ENCODE measurements at regions not wholly inside any gene's neighbourhood (a gene's known extent, or its start where the extent isn't known, plus 50 kb on each side); places are given as distances from the start of the nearest gene placed in this dataset.
A peak's percentile ranks its signal among the peaks of the same experiment; 100 is the strongest.

GRCh38 chr4:29277381-29277780, 1442.8 kb upstream of the PCDH7 start:
- TF ChIP-seq CTCF (conservative IDR thresholded peaks at IDR 0.05 in 1 of 2, IDR thresholded peaks at IDR 0.05 in 1 of 2; ENCODE audit: low read depth in 1 of 2, low read length in 2 of 2) (no peak), EZH2 (IDR thresholded peaks at IDR 0.05; ENCODE audit: low read length, missing control alignments) (no peak)
- Histone ChIP-seq H3K79me2 (ENCODE audit: control insufficient read depth, insufficient read depth, low read length) (no peaks in the 10 kb centered on the region), H3K9me3 (ENCODE audit: control insufficient read depth, insufficient read depth, low read depth, low read length) (no peaks in the 10 kb centered on the region), H3K36me3 (ENCODE audit: control insufficient read depth, insufficient read depth, low read length) (no peaks in the 10 kb centered on the region), H3K4me3 (replicated peaks in 1 of 4; ENCODE audit: control extremely low read depth in 1 of 4, insufficient read depth in 1 of 4, low read depth in 3 of 4, low read length in 4 of 4) (no peak overlapping the region), H3K4me1 (ENCODE audit: control insufficient read depth, extremely low read depth, insufficient read depth, low read length) (no peaks in the 10 kb centered on the region), H3K4me2 (ENCODE audit: extremely low read depth, insufficient read depth, low read length) (no peak overlapping the region), H2AFZ (ENCODE audit: low read length) (no peak overlapping the region), H4K20me1 (ENCODE audit: control insufficient read depth, extremely low read depth, insufficient read depth, low read length) (no peaks in the 10 kb centered on the region), H3K27me3 (ENCODE audit: control insufficient read depth, insufficient read depth, low read length) (no peaks in the 10 kb centered on the region), H3K27ac (ENCODE audit: insufficient read depth, low read length) (no peak overlapping the region), H3K9ac (ENCODE audit: insufficient read depth, low read length) (no peak overlapping the region)
- peak; percentile 37 to 40 for DNase-seq (ENCODE audit: low read depth in 2 of 2)

GRCh38 chr4:29278585-29278984, 1441.6 kb upstream of the PCDH7 start:
- no peaks in the 10 kb centered on the region for H3K9me3 ChIP-seq (ENCODE audit: control insufficient read depth, insufficient read depth, low read depth, low read length)
- no peak overlapping the region for H3K27ac ChIP-seq (ENCODE audit: insufficient read depth, low read length)
- no peaks in the 10 kb centered on the region for H3K4me1 ChIP-seq (ENCODE audit: control insufficient read depth, extremely low read depth, insufficient read depth, low read length)
- no peaks in the 10 kb centered on the region for H4K20me1 ChIP-seq (ENCODE audit: control insufficient read depth, extremely low read depth, insufficient read depth, low read length)
- DNase-seq (ENCODE audit: low read depth in 2 of 2), result peak; percentile 50 to 53
- no peaks in the 10 kb centered on the region for H3K27me3 ChIP-seq (ENCODE audit: control insufficient read depth, insufficient read depth, low read length)
- no peak for TF ChIP-seq CTCF (conservative IDR thresholded peaks at IDR 0.05 in 1 of 2, IDR thresholded peaks at IDR 0.05 in 1 of 2; ENCODE audit: low read depth in 1 of 2, low read length in 2 of 2)
- TF ChIP-seq EZH2 (IDR thresholded peaks at IDR 0.05; ENCODE audit: low read length, missing control alignments), result no peak
- no peak overlapping the region for H2AFZ ChIP-seq (ENCODE audit: low read length)
- H3K4me2 ChIP-seq (ENCODE audit: extremely low read depth, insufficient read depth, low read length), result peak overlapping the region; percentile 16
- H3K36me3 ChIP-seq (ENCODE audit: control insufficient read depth, insufficient read depth, low read length), result no peaks in the 10 kb centered on the region
- H3K79me2 ChIP-seq (ENCODE audit: control insufficient read depth, insufficient read depth, low read length), result no peaks in the 10 kb centered on the region
- H3K9ac ChIP-seq (ENCODE audit: insufficient read depth, low read length), result no peak overlapping the region
- no peak overlapping the region for H3K4me3 ChIP-seq (replicated peaks in 1 of 4; ENCODE audit: control extremely low read depth in 1 of 4, insufficient read depth in 1 of 4, low read depth in 3 of 4, low read length in 4 of 4)

- Histone ChIP-seq H3K9me3 (ENCODE audit: control insufficient read depth, insufficient read depth, low read depth, low read length) (no peaks in the 10 kb centered on the region), H4K20me1 (ENCODE audit: control insufficient read depth, extremely low read depth, insufficient read depth, low read length) (no peaks in the 10 kb centered on the region), H3K36me3 (ENCODE audit: control insufficient read depth, insufficient read depth, low read length) (no peaks in the 10 kb centered on the region), H3K4me1 (ENCODE audit: control insufficient read depth, extremely low read depth, insufficient read depth, low read length) (no peaks in the 10 kb centered on the region), H3K4me2 (ENCODE audit: extremely low read depth, insufficient read depth, low read length) (no peak overlapping the region), H2AFZ (ENCODE audit: low read length) (no peak overlapping the region), H3K27ac (ENCODE audit: insufficient read depth, low read length) (no peak overlapping the region), H3K27me3 (ENCODE audit: control insufficient read depth, insufficient read depth, low read length) (no peaks in the 10 kb centered on the region), H3K9ac (ENCODE audit: insufficient read depth, low read length) (no peak overlapping the region), H3K79me2 (ENCODE audit: control insufficient read depth, insufficient read depth, low read length) (no peaks in the 10 kb centered on the region), H3K4me3 (replicated peaks in 1 of 4; ENCODE audit: control extremely low read depth in 1 of 4, insufficient read depth in 1 of 4, low read depth in 3 of 4, low read length in 4 of 4) (no peak overlapping the region)
- DNase-seq (ENCODE audit: low read depth in 2 of 2), result no peak
- no peak for TF ChIP-seq CTCF (conservative IDR thresholded peaks at IDR 0.05 in 1 of 2, IDR thresholded peaks at IDR 0.05 in 1 of 2; ENCODE audit: low read depth in 1 of 2, low read length in 2 of 2)
- no peak for TF ChIP-seq EZH2 (IDR thresholded peaks at IDR 0.05; ENCODE audit: low read length, missing control alignments)
Measured at GRCh38 chr4:29289118-29289517, 1431.1 kb upstream of the PCDH7 start.

All from fibroblast of lung (primary cell).